CMK (cell line): ENCODE measurements at regions not wholly inside any gene's neighbourhood (a gene's known extent, or its start where the extent isn't known, plus 50 kb on each side); places are given as distances from the start of the nearest gene placed in this dataset.

Experiments used
- DNase-seq: peaks from one replicate; pipeline ENCODE4 v3.0.0-alpha.2; 2010; ENCODE audit warnings: low read depth

DNA sequence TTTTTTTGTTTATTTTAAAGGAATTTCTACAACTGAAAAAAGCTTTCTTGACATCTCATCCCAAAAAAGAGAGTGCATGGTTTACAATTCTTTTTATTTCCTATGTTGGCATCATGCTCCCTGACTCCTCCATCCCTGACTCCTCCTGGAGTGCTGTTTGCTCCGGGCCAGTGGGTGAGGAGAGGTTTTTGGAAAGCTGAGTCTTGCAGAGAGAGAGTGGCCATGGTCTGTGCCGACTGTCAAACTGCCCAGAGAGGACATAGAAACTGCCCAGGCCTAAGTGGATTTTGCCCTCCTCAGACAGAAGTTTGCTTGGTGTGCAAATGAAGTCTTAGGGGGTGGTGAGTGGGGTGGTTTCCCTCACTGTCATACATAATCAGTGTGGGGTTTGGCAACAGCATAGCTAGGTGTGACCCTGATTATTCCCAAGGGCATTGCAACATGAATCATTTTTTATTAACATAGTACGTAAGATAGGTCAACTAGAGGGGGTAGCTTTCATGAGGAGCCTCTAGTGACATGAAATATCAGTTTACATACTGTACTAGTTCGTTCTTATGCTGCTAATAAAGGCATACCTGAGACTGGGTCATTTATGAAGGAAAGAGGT, 179.8 kb upstream of the UBL3 start:
- no peak for DNase-seq

DNA sequence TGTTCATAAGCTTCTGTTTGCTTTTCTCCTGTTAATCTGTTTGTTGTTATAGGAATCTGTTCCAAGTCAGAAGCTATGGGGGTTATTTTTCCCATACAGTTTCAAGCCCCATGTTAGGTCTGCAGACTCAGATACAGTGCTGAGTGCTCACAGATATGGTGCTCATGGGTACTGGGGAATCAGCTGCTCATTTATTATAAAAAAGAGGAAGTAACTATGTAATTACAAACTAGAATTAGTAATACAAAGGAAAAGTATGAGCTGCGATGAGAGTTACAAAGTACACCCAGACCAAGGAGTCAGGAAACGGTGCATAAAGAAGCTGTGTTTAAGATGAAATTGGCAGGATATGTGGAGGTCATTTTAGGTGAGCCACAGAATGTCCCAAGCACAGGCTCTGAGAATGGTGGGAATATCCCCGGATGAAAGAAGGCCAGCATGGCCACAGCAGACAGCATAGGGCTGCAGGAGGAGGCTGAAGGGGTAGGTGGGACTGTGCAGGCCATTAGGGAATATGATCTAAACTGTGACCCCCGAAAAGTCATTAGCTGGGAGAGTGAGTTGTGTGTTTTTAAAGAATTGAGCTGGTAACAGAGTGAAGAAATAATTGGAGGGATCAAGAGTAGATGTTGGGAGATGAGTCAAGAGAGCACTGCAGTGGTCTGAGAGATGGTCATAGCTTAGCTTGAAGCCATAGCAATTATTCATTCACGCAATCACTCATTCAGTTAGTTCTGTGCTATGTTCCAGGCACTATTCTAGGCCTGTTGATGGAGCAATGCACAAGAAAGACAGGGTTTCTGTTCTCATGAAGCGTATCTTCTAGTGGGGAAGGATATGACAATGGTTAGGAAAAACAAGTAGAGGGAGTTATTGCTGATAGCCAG, 177.4 kb upstream of the UBL3 start:
- DNase-seq, result no peak

- no peak for DNase-seq
Observed at GRCh38 chr13:30026909-30027308, 176.5 kb upstream of the UBL3 start.

DNA sequence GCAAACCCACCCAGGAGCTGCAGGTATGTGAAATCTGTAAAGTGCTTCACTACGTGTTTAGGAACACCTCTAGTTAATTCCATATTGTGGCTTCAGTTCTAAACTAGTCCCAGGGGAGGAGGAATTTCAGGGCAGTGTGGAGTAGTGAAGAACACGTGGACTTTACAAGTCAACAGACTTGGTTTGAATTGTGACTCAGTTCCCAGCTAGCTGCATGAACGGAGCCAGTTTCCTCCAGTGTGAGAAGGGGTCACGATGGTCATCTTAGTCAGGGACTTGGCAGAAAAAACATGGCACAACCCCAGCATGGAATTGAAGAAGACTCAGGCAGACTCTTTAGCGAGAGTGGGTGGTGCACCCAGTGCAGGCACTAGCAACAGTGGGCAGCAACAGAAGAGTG, 175.7 kb upstream of the UBL3 start:
- DNase-seq, result no peak

- DNase-seq, result no peak
Observed at GRCh38 chr13:30025351-30025750, 174.9 kb upstream of the UBL3 start.

DNA sequence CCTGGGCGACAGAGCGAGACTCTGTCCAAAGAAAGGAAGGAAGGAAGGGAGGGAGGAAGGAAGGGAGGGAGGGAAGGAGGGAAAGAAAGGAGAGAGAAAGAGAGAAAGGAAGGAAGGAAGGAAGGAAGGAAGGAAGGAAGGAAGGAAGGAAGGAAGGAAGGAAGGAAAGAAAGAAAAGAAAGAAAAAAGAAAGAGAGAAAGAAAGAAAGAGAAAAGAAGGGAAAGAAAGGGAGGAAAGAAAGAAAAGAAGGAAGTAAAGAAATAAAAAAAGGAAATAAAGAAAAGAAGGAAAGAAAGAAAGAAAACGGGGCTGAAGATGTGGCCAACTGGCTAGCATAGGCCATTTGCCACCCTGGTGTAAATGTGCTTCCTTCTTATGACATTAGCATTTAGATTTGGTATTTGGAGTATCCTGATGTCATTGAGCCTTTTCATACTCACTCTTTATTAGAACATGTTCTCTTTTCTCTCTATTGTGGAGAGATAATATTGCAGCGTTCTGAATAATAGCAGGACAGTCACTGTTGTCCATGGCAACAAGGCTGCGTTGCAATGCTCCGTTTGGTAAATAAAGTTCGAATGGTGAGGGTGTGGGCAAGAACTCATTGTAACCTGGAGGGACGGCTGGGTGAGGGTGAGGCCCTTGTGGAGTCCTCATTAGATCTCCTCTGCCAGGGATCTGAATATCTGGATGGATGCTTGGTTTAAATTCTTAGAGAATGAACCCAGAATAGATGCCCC, 173.9 kb upstream of the UBL3 start:
- no peak for DNase-seq

GRCh38 chr13:30023196-30023895, 172.9 kb upstream of the UBL3 start:
- peak; percentile 1 for DNase-seq

- no peak for DNase-seq
Observed at GRCh38 chr13:30022796-30023195, 172.4 kb upstream of the UBL3 start.

- no peak for DNase-seq
Observed at GRCh38 chr13:30022256-30022655, 171.8 kb upstream of the UBL3 start.

DNA sequence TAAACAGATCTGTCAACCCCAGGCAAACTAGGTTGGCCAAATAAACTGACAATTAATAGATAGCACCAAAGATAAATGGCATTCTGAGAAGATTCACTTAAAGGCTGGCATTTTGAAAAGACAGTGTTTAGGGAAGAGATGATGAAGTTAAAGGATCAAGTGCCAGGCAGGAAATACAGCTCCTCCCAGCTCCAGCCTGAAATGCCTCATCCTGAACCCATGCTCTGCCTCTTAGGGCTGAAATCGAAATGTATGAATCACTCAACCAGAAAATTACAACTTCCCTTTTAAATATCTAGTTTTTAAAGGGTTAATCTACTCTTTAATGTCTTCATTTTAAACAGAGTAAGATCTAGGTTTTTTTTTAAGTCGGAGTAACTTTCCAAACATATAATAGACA, 171.2 kb upstream of the UBL3 start:
- no peak for DNase-seq

DNA sequence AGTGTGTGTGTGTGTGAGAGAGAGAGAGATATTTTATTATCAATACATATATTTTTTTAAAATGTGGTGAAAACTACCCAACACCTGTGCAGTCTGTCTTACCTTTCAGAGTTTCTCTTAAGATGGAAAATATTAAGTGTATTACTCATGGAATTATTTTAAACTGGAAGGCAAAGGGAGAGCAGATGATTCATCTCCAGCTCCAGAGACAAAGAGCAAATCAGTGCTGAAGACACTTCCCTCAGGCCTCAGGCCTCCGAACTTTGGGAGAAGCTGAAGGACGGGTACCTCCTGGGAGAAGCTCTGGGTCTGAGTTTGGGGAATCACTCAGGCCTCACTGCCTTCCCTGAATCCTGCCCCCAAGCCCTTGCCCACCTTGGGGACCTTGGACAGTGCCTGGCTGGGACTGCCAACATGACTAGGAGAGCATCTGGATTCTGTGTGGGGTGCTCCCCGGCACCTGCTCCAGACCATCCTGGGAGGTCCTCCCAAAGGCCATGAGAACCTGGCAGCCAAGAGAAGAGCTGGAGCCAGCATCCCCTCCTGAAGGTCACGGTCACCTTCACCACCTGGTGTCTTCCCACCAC, 170.4 kb upstream of the UBL3 start:
- no peak for DNase-seq

DNA sequence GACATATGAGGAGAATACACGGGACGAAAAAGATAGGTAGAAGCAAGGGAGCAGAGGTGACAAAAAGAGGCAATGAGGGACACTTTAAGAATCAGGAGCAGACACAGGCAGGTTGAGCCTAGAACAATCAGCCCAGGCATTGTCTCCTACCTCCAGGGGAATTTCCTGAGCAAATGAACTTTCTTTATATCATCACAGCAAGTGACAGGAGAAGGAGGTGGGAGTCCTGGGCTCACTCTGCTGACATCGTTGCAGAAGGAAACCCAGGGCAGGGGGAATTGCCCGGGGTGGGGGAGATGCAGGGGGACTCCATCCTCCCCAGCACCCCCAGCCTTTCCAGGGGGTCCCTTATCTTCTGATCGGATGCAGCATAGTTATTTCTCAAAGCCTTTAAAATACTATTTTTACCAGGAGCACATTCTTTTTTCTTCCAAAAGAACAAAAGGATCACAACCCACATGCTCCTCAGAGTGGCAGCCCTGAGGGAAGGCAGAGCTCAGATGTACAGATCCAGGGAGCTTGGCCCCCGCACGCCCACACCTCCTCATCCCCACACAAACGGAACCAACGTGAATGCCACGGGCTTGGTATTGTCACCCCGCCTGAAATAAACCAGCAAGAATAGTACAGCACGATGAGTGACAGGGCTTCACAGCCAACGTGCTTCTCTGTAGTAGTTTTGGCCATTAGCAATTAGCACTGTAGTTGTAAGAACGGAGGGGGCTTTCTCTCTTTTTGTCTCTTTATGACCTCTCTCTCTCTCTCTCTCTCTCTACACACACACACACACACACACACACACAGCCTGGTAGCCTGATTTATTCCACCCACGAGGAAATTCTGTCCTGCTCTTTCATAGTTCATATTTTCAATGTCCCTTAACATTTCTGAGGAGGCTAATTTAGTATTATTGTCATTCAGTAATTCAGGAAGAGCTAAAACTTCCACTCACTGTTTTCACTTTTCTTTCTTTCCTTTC, 169.5 kb upstream of the UBL3 start:
- no peak for DNase-seq

- no peak for DNase-seq
Observed at GRCh38 chr13:30017880-30018279, 167.5 kb upstream of the UBL3 start.

GRCh38 chr13:30016398-30016797, 166.0 kb upstream of the UBL3 start:
- no peak for DNase-seq

- no peak for DNase-seq
Observed at GRCh38 chr13:30009411-30009810, 159.0 kb upstream of the UBL3 start.

GRCh38 chr13:30006246-30006645, 155.8 kb upstream of the UBL3 start:
- DNase-seq, result no peak

DNA sequence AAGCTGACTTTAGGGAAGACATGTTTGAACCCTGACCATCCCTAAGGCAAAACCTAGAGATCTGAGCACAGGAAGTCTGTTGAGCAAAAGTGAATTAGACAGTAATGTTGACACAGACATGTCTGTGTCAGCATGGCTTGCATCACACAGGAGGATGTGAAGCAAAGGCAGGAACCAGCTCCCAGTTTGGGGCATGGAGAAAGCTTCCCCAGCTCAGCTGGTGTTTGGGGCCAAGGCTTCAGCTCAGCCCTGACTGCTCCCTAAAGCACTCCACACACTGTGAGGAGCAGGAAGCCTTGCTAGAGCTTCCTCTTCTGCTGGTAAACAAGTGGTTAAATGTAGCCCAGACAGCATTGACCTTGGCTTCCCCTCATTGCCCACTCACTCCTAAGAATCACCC, 153.8 kb upstream of the UBL3 start:
- DNase-seq, result no peak

DNA sequence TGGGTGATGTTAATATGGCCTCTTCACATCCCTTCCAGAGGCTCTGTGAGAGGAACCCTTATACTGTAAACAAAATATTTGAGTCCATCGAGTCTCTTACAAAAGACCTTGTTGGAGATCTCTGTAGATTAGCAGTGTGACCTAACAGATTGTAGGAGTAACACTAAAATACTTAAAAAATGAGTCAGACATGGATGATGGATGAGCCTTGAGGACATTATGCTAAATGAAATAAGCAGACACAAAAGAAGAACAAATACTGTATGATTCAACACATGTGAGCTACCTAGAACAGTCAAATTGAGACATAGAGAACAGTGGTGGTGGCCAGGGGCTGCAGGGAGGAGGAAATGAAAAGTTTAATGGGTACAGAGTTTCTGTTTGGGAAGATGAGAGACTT, 152.2 kb upstream of the UBL3 start:
- DNase-seq, result no peak

DNA sequence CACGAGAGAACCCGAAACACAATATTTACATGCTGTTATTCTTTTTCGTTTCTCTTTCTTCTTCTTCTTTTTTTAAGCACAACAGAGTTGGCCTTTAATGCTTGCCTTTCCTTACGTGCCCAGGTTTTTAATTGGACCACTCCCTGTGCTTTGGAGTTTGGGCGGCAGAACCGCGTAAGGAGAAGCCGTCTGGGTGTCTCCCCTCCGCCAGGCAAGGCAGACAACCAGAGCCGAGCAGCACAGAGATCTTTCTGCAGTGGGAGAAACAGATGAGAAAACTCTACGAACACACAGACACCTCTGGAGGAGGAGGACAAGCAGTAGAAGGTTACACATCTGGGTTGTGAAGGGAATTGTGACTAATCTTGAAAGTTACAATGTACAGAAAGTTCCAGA, 150.0 kb upstream of the UBL3 start:
- DNase-seq, result no peak

DNA sequence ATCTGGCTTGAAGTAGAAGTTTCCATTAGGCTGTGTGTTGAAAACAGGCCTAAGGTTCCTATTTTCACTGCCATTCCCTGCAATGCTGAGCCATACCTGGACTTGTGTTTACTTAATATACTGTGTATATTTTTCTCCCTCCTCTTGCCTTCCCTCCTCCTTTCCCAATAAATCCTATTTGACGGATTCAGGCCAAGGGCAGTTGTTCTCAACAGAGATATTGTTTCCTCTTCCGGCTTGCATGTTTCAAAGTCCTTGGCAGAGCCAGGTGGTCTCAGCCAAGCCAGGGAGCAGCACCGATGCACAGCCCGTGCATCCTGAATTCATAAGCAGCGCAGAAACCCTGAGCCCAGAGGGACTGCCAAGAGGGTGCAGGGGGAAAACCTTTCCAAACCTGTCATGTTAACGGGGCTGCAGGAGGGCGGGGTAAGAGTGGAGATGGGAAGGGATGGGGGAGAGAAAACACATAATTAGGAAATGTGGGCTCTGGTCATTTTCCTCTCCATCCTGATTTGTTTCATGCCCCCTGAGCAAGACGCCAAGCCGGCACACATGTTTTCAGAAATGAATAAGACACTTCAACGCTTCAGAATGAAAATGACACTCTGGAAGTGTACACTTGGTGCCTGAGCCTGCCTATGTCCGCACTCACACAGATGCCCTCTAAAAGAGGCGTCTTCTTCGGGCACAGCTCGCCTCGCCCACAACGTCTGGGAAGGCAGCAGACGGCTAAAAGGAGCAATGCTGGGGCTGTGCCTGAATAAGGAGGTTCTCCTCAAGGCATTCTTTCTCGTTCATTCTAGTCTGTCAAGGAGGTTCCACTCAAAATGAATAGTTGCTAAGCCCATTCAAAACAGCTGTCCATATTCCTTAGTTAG, 149.3 kb upstream of the UBL3 start:
- no peak for DNase-seq
